Thoracic aorta (tissue), 2 donors: ENCODE measurements at regions not wholly inside any gene's neighbourhood (a gene's known extent, or its start where the extent isn't known, plus 50 kb on each side); places are given as distances from the start of the nearest gene placed in this dataset.

Source experiments
- ATAC-seq: fragments of 150-250 bp; one replicate; pipeline ENCODE4 v1.8.0; 2017; ENCODE audit warnings: low read depth; ENCODE audit not compliant: insufficient number of reproducible peaks, low FRiP score
- DNase-seq: peaks from one replicate; pipeline ENCODE4 v3.0.0-alpha.2; 2020; ENCODE audit warnings: low spot score
- H3K27ac ChIP-seq, 2 donors: fragments of 200-600 bp; sonication (generic); 1 replicate in 1 of 2; 2 replicates in 1 of 2; pipeline ENCODE4 v1.5.1; 2016; ENCODE audit warnings: mild to moderate bottlenecking in 2 of 2, moderate library complexity in 2 of 2
- H3K27me3 ChIP-seq: fragments of 200-600 bp; sonication (generic); replicated peaks from 2 replicates; pipeline ENCODE4 v1.6.0; 2016; ENCODE audit warnings: mild to moderate bottlenecking; ENCODE audit not compliant: insufficient read depth
- H3K36me3 ChIP-seq: fragments of 200-600 bp; sonication (generic); one replicate; pipeline ENCODE4 v1.5.1; 2016
- H3K4me1 ChIP-seq, 2 donors: fragments of 200-600 bp; sonication (generic); 1 replicate in 1 of 2; 2 replicates in 1 of 2; pipeline versions ENCODE4 v1.5.1 to v1.6.0; 2016; ENCODE audit warnings: low read depth in 2 of 2, mild to moderate bottlenecking in 1 of 2; ENCODE audit not compliant: control insufficient read depth in 1 of 2
- H3K4me3 ChIP-seq: fragments of 200-600 bp; sonication (generic); 2 replicates; pipeline ENCODE4 v1.5.1; 2016; ENCODE audit warnings: mild to moderate bottlenecking
- H3K9me3 ChIP-seq: fragments of 200-600 bp; sonication (generic); 2 replicates; pipeline ENCODE4 v1.5.1; 2016
- TF ChIP-seq, protein P1 (sequence below): fragments of 200-600 bp; sonication (generic); IDR thresholded peaks from one replicate; pipeline ENCODE4 v1.5.1; 2019; ENCODE audit warnings: antibody characterized with exemption

DNA sequence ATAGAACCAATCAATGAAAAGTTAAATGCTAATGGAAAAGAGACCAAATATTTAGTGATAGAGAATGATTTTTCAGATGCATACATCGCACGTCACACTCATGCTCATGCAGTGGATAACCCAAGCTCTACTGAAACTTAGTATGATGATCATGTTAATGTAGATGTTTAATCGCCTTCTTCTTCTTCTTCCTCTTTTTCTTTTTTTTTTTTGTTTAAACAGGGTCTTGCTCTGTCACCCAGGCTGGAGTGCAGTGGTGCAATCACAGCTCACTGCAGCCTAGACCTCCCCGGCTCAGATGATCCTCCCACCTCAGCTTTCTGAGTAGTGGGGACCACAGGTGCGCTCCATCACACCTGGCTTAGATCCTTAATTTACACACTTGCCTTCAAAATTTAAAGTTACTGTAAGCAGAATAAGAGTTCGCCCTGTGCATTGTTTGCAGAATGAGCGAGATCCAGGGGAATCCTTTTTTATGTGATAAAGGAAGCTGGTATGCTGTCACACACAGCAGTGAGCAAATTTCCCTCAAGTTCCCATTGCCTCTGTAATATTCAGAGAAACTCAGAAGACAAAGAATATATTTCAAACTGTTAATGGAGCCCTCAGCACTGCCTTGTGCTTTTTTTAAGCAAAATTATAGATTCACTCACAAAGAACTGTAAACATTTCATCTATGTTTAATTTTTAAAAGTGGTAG is 194.2 kb upstream of the SGK1 start:
- H3K27me3 ChIP-seq: no peaks in the 10 kb centered on the region
- H3K4me1 ChIP-seq: peaks cover 0 to 12% of the 10 kb centered on the region in 2 donors
- no peaks in the 10 kb centered on the region for H3K36me3 ChIP-seq
- H3K4me3 ChIP-seq: no peak overlapping the region
- no peaks in the 10 kb centered on the region for H3K9me3 ChIP-seq
- ATAC-seq (no peak), DNase-seq (no peak)
- TF ChIP-seq, protein P1, sequence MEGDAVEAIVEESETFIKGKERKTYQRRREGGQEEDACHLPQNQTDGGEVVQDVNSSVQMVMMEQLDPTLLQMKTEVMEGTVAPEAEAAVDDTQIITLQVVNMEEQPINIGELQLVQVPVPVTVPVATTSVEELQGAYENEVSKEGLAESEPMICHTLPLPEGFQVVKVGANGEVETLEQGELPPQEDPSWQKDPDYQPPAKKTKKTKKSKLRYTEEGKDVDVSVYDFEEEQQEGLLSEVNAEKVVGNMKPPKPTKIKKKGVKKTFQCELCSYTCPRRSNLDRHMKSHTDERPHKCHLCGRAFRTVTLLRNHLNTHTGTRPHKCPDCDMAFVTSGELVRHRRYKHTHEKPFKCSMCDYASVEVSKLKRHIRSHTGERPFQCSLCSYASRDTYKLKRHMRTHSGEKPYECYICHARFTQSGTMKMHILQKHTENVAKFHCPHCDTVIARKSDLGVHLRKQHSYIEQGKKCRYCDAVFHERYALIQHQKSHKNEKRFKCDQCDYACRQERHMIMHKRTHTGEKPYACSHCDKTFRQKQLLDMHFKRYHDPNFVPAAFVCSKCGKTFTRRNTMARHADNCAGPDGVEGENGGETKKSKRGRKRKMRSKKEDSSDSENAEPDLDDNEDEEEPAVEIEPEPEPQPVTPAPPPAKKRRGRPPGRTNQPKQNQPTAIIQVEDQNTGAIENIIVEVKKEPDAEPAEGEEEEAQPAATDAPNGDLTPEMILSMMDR: no peak
- H3K27ac ChIP-seq: peak overlapping the region in 1 of 2 donors; percentile 18

DNA sequence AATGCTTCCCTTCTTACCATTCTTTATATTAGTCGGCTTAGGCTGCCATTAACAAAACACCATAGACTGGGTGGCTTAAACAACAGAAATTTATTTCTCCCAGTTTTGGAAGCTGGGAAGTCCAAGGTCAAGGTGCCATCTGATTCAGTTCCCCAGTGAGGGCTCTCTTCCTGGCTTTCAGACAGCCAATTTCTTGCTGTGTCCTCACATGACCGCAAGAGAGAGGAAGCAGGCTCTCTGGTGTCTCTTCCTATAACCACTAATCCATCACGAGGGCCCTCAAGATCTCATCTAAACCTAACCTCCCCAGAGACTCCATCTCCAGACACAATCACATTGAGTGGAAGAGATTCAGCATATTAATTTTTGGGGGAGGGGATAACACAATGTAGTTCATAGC is 193.0 kb upstream of the SGK1 start:
- no peak for ATAC-seq
- Histone ChIP-seq H3K9me3 (no peaks in the 10 kb centered on the region), H3K36me3 (no peaks in the 10 kb centered on the region), H3K27me3 (no peaks in the 10 kb centered on the region), H3K4me3 (no peak overlapping the region), H3K27ac (no peak overlapping the region), H3K4me1 (peaks cover 0 to 2% of the 10 kb centered on the region in 2 donors)
- DNase-seq: no peak
- TF ChIP-seq, protein P1: no peak

DNA sequence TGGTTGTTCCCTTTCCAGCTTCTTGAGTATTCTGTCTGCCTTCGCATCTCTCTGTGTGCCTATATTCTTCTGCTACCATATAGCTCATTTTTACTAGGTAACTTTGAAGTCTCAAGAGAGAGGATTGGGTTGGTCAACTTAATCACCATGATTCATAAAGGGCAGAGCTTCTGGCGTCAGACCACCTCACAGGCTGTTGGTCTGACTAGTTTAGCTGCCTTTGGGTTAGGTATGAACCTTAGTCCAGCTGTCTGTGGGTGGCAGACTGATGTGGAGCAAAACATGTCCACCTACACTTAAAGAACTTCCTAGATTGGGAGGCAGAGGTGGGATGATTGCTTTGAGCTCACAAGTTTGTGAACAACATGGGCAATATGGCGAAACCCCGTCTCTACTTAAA is 192.2 kb upstream of the SGK1 start:
- H3K9me3 ChIP-seq: no peaks in the 10 kb centered on the region
- no peak for ATAC-seq

DNA sequence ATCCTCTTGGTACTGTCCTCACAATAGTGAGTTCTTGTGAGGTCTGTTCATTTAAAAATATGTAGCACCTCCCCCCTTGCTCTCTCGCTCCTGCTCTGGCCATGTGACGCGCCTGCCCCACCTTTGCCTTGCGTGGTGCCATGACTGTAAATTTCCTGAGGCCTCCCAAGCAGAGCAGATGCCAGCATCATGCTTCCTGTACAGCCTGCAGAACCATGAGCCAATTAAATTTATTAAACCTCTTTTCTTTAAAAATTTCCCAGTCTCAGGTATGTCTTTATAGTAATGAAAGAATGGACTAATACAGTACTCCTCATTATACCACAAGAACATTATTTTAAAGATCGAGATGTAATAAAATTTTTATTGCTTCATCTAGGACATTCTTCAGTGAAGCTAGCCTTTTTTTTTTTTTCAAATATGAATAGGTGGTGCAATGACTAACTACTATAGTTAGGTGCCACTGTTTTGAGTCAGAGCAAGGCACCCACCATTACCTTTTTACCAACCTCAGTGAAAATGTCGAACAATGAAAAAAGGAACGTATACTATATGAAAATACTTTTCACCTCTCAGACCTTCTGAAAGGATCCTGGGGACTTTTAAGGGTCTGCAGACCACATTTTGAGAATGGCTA is 191.1 kb upstream of the SGK1 start:
- TF ChIP-seq, protein P1: no peak
- no peak for DNase-seq
- Histone ChIP-seq H3K4me1 (no peaks in the 10 kb centered on the region), H3K27me3 (no peaks in the 10 kb centered on the region), H3K9me3 (no peaks in the 10 kb centered on the region), H3K4me3 (no peak overlapping the region), H3K36me3 (no peaks in the 10 kb centered on the region), H3K27ac (no peak overlapping the region)
- no peak for ATAC-seq

More for the DNA sequence above, 192.2 kb upstream of the SGK1 start:
- TF ChIP-seq, protein P1: no peak
- Histone ChIP-seq H3K36me3 (no peaks in the 10 kb centered on the region), H3K4me3 (no peak overlapping the region), H3K4me1 (no peaks in the 10 kb centered on the region), H3K27me3 (no peaks in the 10 kb centered on the region), H3K27ac (no peak overlapping the region)
- no peak for DNase-seq

DNA sequence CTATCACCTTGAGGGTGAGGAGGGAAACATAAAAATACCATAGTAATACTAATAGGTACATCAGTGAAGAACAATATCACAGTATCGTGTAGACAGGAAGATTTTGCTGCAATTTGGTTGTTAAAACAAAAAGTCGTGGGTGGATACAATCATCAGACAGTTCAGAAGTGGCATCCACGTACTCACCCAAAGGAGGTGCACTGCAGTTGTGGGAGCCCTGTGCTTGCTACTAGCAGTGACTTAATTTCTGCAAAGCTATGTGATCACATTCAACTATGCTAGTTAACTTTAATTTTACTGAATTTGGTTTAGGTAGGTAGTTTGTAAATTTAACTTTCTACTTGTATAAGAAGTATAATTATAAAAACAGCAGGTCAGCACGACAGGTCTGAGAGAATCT is 188.2 kb upstream of the SGK1 start:
- DNase-seq: no peak
- TF ChIP-seq, protein P1: no peak
- H3K4me1 ChIP-seq: peaks cover 7 to 14% of the 10 kb centered on the region in 2 donors
- H3K9me3 ChIP-seq: no peaks in the 10 kb centered on the region
- ATAC-seq: no peak
- H3K36me3 ChIP-seq: no peaks in the 10 kb centered on the region
- no peaks in the 10 kb centered on the region for H3K27me3 ChIP-seq
- no peak overlapping the region for H3K27ac ChIP-seq
- H3K4me3 ChIP-seq: no peak overlapping the region
